ENCODE measurements at regions not wholly inside any gene's neighbourhood (a gene's known extent, or its start where the extent isn't known, plus 50 kb on each side); places are given as distances from the start of the nearest gene placed in this dataset.

GRCh38 chr3:159892801-159893200 lies 95.8 kb upstream of the IL12A start:
- Mint-ChIP-seq H3K4me1 (no peaks in the 10 kb centered on the region), H3K4me3 (no peak overlapping the region), H3K36me3 (peaks cover 29% of the 10 kb centered on the region), H3K27me3 (ENCODE audit: insufficient read depth, low read depth) (no peaks in the 10 kb centered on the region), H3K9me3 (no peaks in the 10 kb centered on the region), H3K27ac (no peak overlapping the region)
- no peak overlapping the region for H3K4me3 ChIP-seq
- H3K4me2 ChIP-seq, result no peak overlapping the region
- H3K36me3 ChIP-seq, result peaks cover 9% of the 10 kb centered on the region
- TF ChIP-seq EZH2phosphoT487 (IDR thresholded peaks at IDR 0.05) (no peak), CTCF (IDR thresholded peaks at IDR 0.05) (no peak), EZH2 (IDR thresholded peaks at IDR 0.05) (no peak)
- no peaks in the 10 kb centered on the region for H3K9me3 ChIP-seq (ENCODE audit: low read depth)
- H3F3A ChIP-seq (ENCODE audit: low read depth), result peaks cover 3% of the 10 kb centered on the region
- no peaks in the 10 kb centered on the region for H3K79me2 ChIP-seq (ENCODE audit: low read depth)
- H3K4me1 ChIP-seq, result no peaks in the 10 kb centered on the region
- H3K9ac ChIP-seq, result no peak overlapping the region
- H2AFZ ChIP-seq (replicated peaks), result no peak overlapping the region
- no peaks in the 10 kb centered on the region for H4K20me1 ChIP-seq (ENCODE audit: low read depth)
- DNase-seq (ENCODE audit: low spot score), result no peak
- H3K27me3 ChIP-seq, result no peaks in the 10 kb centered on the region
- no peak overlapping the region for H3K27ac ChIP-seq

- H3K4me3 Mint-ChIP-seq, result no peak overlapping the region
These were observed 94.2 kb upstream of the IL12A start for GRCh38 chr3:159894386-159894785.

GRCh38 chr3:159895430-159895829 lies 93.2 kb upstream of the IL12A start:
- no peak for DNase-seq (ENCODE audit: low spot score)
- Mint-ChIP-seq H3K4me3 (no peak overlapping the region), H3K4me1 (peaks cover 13% of the 10 kb centered on the region), H3K27ac (peak overlapping the region; percentile 9), H3K27me3 (ENCODE audit: insufficient read depth, low read depth) (no peaks in the 10 kb centered on the region), H3K9me3 (no peaks in the 10 kb centered on the region), H3K36me3 (peaks cover 33% of the 10 kb centered on the region)
- Histone ChIP-seq H2AFZ (replicated peaks) (no peak overlapping the region), H3K4me2 (no peak overlapping the region), H3K4me1 (peaks cover 14% of the 10 kb centered on the region), H3K9me3 (ENCODE audit: low read depth) (no peaks in the 10 kb centered on the region), H3K27ac (no peak overlapping the region), H3K27me3 (no peaks in the 10 kb centered on the region), H3F3A (ENCODE audit: low read depth) (peaks cover 19% of the 10 kb centered on the region), H3K4me3 (no peak overlapping the region), H3K9ac (no peak overlapping the region), H3K36me3 (peaks cover 11% of the 10 kb centered on the region), H4K20me1 (ENCODE audit: low read depth) (no peaks in the 10 kb centered on the region), H3K79me2 (ENCODE audit: low read depth) (no peaks in the 10 kb centered on the region)
- TF ChIP-seq EZH2 (IDR thresholded peaks at IDR 0.05), result no peak
- TF ChIP-seq EZH2phosphoT487 (IDR thresholded peaks at IDR 0.05), result no peak
- TF ChIP-seq CTCF (IDR thresholded peaks at IDR 0.05), result no peak

More at GRCh38 chr3:159894386-159894785, 94.2 kb upstream of the IL12A start:
- Histone ChIP-seq H3K79me2 (ENCODE audit: low read depth) (no peaks in the 10 kb centered on the region), H3K9ac (no peak overlapping the region), H3K4me1 (peaks cover 14% of the 10 kb centered on the region), H3F3A (ENCODE audit: low read depth) (peaks cover 19% of the 10 kb centered on the region), H4K20me1 (ENCODE audit: low read depth) (no peaks in the 10 kb centered on the region), H3K4me3 (no peak overlapping the region), H3K9me3 (ENCODE audit: low read depth) (no peaks in the 10 kb centered on the region), H3K27me3 (no peaks in the 10 kb centered on the region), H3K27ac (no peak overlapping the region), H2AFZ (replicated peaks) (no peak overlapping the region), H3K36me3 (peaks cover 11% of the 10 kb centered on the region), H3K4me2 (no peak overlapping the region)
- Mint-ChIP-seq H3K4me1 (peaks cover 13% of the 10 kb centered on the region), H3K27ac (no peak overlapping the region), H3K9me3 (no peaks in the 10 kb centered on the region), H3K27me3 (ENCODE audit: insufficient read depth, low read depth) (no peaks in the 10 kb centered on the region), H3K36me3 (peaks cover 33% of the 10 kb centered on the region)
- TF ChIP-seq CTCF (IDR thresholded peaks at IDR 0.05), result no peak
- DNase-seq (ENCODE audit: low spot score), result no peak
